CD4-positive, alpha-beta T cell (primary cell): ENCODE measurements at regions not wholly inside any gene's neighbourhood (a gene's known extent, or its start where the extent isn't known, plus 50 kb on each side); places are given as distances from the start of the nearest gene placed in this dataset.

Source experiments
- ATAC-seq: fragments of 200-7000 bp; cut with Tn5 transposase; one replicate; pipeline ENCODE4 v1.10.0; 2022; ENCODE audit warnings: mild to moderate bottlenecking; ENCODE audit not compliant: poor library complexity
- CTCF ChIA-PET: fragments of 350-600 bp; sonication (Branson Sonifier 250); formaldehyde crosslinking; loops from one replicate; lab custom pipeline; 2021; ENCODE audit warnings: antibody characterized with exemption, inconsistent platforms; lab: Charles Lee
- POLR2A ChIA-PET: fragments of 350-600 bp; sonication (Branson Sonifier 250); formaldehyde crosslinking; loops from one replicate; lab custom pipeline; 2021; ENCODE audit warnings: antibody characterized with exemption, inconsistent platforms; lab: Charles Lee
- DNase-seq, 14 experiments: peaks; one replicate each; pipeline ENCODE4 v3.0.0-alpha.2; 2013 to 2020; ENCODE audit warnings: mixed read lengths in 2 of 14
- H3K27ac ChIP-seq, 2 donors: one replicate each; pipeline versions ENCODE4 v1.5.1 to v1.7.0; 2013; ENCODE audit warnings: low read length in 2 of 2, low read depth in 1 of 2, mild to moderate bottlenecking in 1 of 2
- H3K27me3 ChIP-seq, 2 experiments: 1 replicate in 1 of 2; 2 replicates in 1 of 2; pipeline versions ENCODE4 v1.6.1 to v1.7.0; 2013; ENCODE audit warnings: low read length in 2 of 2, control low read depth in 1 of 2, mild to moderate bottlenecking in 1 of 2, moderate library complexity in 1 of 2; ENCODE audit not compliant: insufficient read depth in 2 of 2, control insufficient read depth in 1 of 2
- H3K36me3 ChIP-seq: one replicate; pipeline ENCODE4 v1.6.1; 2013; ENCODE audit warnings: low read length, control low read depth; ENCODE audit not compliant: insufficient read depth
- H3K4me1 ChIP-seq: one replicate; pipeline ENCODE4 v1.6.1; 2013; ENCODE audit warnings: low read length, control low read depth; ENCODE audit not compliant: insufficient read depth
- H3K4me3 ChIP-seq: one replicate; pipeline ENCODE4 v1.5.1; 2013; ENCODE audit warnings: mild to moderate bottlenecking, low read length, moderate library complexity
- H3K9me3 ChIP-seq, 2 experiments: 1 replicate in 1 of 2; 2 replicates in 1 of 2; pipeline versions ENCODE4 v1.6.1 to v1.7.0; 2013; ENCODE audit warnings: low read length in 2 of 2, mild to moderate bottlenecking in 2 of 2, control low read depth in 1 of 2, moderate library complexity in 1 of 2; ENCODE audit not compliant: control insufficient read depth in 1 of 2, insufficient read depth in 1 of 2
- H3K27ac Mint-ChIP-seq: one replicate; pipeline ENCODE4 v1.8.0; 2020; ENCODE audit warnings: mixed read lengths
- H3K27me3 Mint-ChIP-seq: one replicate; pipeline ENCODE4 v1.8.0; 2021; ENCODE audit warnings: mixed read lengths
- H3K36me3 Mint-ChIP-seq: one replicate; pipeline ENCODE4 v1.8.0; 2021; ENCODE audit warnings: low read depth, mixed read lengths
- H3K4me1 Mint-ChIP-seq: one replicate; pipeline ENCODE4 v1.8.0; 2021; ENCODE audit warnings: low read depth, mixed read lengths
- H3K4me3 Mint-ChIP-seq: one replicate; pipeline ENCODE4 v1.8.0; 2020; ENCODE audit warnings: mild to moderate bottlenecking, mixed read lengths
- H3K9me3 Mint-ChIP-seq: one replicate; pipeline ENCODE4 v1.8.0; 2020; ENCODE audit warnings: mixed read lengths
- CTCF ChIP-seq: fragments of 200-600 bp; IDR thresholded peaks from one replicate; pipeline ENCODE4 v1.8.0; 2022; ENCODE audit warnings: antibody characterized with exemption, mild to moderate bottlenecking
- intact Hi-C, 2 experiments: fragments of 100-400 bp; cut with DNase I in 1 of 2; cut with micrococcal nuclease in 1 of 2; formaldehyde crosslinking; loops; one replicate each; pipeline versions ENCODE4 v1.15.1 to v1.9.0; 2023 to 2025; cut with DNase I, micrococcal nuclease

- intact Hi-C loops: no loop called here
- no peak overlapping the region for H3K27ac Mint-ChIP-seq
- Histone ChIP-seq H3K9me3 (no peaks in the 10 kb centered on the region), H3K27ac (no peak overlapping the region), H3K27me3 (no peaks in the 10 kb centered on the region), H3K4me1 (no peaks in the 10 kb centered on the region), H3K4me3 (no peak overlapping the region), H3K36me3 (no peaks in the 10 kb centered on the region)
- no peak for ATAC-seq
- TF ChIP-seq CTCF: no peak
- no peaks in the 10 kb centered on the region for H3K4me1 Mint-ChIP-seq
- CTCF ChIA-PET: interaction anchor here (1.3 kb wide), 1 partner anchor 15 kb away, joined by 3 read pairs; no protein-coding TSS in a partner anchor
- POLR2A ChIA-PET: no interaction called here
- no peak overlapping the region for H3K4me3 Mint-ChIP-seq
- H3K36me3 Mint-ChIP-seq: no peaks in the 10 kb centered on the region
- no peak for DNase-seq
- H3K9me3 Mint-ChIP-seq: no peaks in the 10 kb centered on the region
- peaks cover 26% of the 10 kb centered on the region for H3K27me3 Mint-ChIP-seq
Measured at GRCh38 chr6:12386816-12387215, 96.7 kb downstream of the EDN1 start.

GRCh38 chr6:12391472-12391871 is 101.3 kb downstream of the EDN1 start:
- no peaks in the 10 kb centered on the region for H3K4me1 Mint-ChIP-seq
- H3K9me3 Mint-ChIP-seq: no peaks in the 10 kb centered on the region
- H3K36me3 Mint-ChIP-seq: no peaks in the 10 kb centered on the region
- no peak overlapping the region for H3K27ac ChIP-seq
- TF ChIP-seq CTCF: no peak
- DNase-seq: no peak
- ATAC-seq: no peak
- H3K4me3 ChIP-seq: no peak overlapping the region
- intact Hi-C loops: no loop called here
- H3K36me3 ChIP-seq: no peaks in the 10 kb centered on the region
- peaks cover 0 to 8% of the 10 kb centered on the region in 2 experiments for H3K27me3 ChIP-seq
- no peak overlapping the region for H3K4me3 Mint-ChIP-seq
- ChIA-PET CTCF (no interaction called here), POLR2A (no interaction called here)
- H3K9me3 ChIP-seq: no peaks in the 10 kb centered on the region
- no peak overlapping the region for H3K27ac Mint-ChIP-seq
- no peaks in the 10 kb centered on the region for H3K4me1 ChIP-seq
- peaks cover 18% of the 10 kb centered on the region for H3K27me3 Mint-ChIP-seq

- intact Hi-C loops: no loop called here
- peaks cover 0 to 8% of the 10 kb centered on the region in 2 experiments for H3K27me3 ChIP-seq
- no peak overlapping the region for H3K27ac ChIP-seq
- no peak for DNase-seq
- ChIA-PET POLR2A (no interaction called here), CTCF (no interaction called here)
- Mint-ChIP-seq H3K4me3 (no peak overlapping the region), H3K4me1 (no peaks in the 10 kb centered on the region), H3K9me3 (no peaks in the 10 kb centered on the region), H3K27ac (no peak overlapping the region), H3K27me3 (peaks cover 10% of the 10 kb centered on the region), H3K36me3 (no peaks in the 10 kb centered on the region)
- TF ChIP-seq CTCF: no peak
- H3K4me3 ChIP-seq: no peak overlapping the region
- no peak for ATAC-seq
- no peaks in the 10 kb centered on the region for H3K9me3 ChIP-seq
- H3K4me1 ChIP-seq: no peaks in the 10 kb centered on the region
- H3K36me3 ChIP-seq: no peaks in the 10 kb centered on the region
Measured at GRCh38 chr6:12392490-12392889, 102.3 kb downstream of the EDN1 start.
